CD4-positive, alpha-beta T cell (primary cell): ENCODE measurements at regions not wholly inside any gene's neighbourhood (a gene's known extent, or its start where the extent isn't known, plus 50 kb on each side); places are given as distances from the start of the nearest gene placed in this dataset.
"Not testable (repeated sequence)": the region's sequence is repeated elsewhere in the genome, so short reads cannot be mapped to it uniquely, and the experiment has no call there.

Experiments used
- ATAC-seq: fragments of 200-7000 bp; cut with Tn5 transposase; one replicate; pipeline ENCODE4 v1.10.0; 2022; ENCODE audit warnings: mild to moderate bottlenecking; ENCODE audit not compliant: poor library complexity
- CTCF ChIA-PET: fragments of 350-600 bp; sonication (Branson Sonifier 250); formaldehyde crosslinking; loops from one replicate; lab custom pipeline; 2021; ENCODE audit warnings: antibody characterized with exemption, inconsistent platforms; lab: Charles Lee
- POLR2A ChIA-PET: fragments of 350-600 bp; sonication (Branson Sonifier 250); formaldehyde crosslinking; loops from one replicate; lab custom pipeline; 2021; ENCODE audit warnings: antibody characterized with exemption, inconsistent platforms; lab: Charles Lee
- DNase-seq, 14 experiments: peaks; one replicate each; pipeline ENCODE4 v3.0.0-alpha.2; 2013 to 2020; ENCODE audit warnings: mixed read lengths in 2 of 14
- H3K27ac ChIP-seq, 2 donors: one replicate each; pipeline versions ENCODE4 v1.5.1 to v1.7.0; 2013; ENCODE audit warnings: low read length in 2 of 2, low read depth in 1 of 2, mild to moderate bottlenecking in 1 of 2
- H3K27me3 ChIP-seq, 2 experiments: 1 replicate in 1 of 2; 2 replicates in 1 of 2; pipeline versions ENCODE4 v1.6.1 to v1.7.0; 2013; ENCODE audit warnings: low read length in 2 of 2, control low read depth in 1 of 2, mild to moderate bottlenecking in 1 of 2, moderate library complexity in 1 of 2; ENCODE audit not compliant: insufficient read depth in 2 of 2, control insufficient read depth in 1 of 2
- H3K36me3 ChIP-seq: one replicate; pipeline ENCODE4 v1.6.1; 2013; ENCODE audit warnings: low read length, control low read depth; ENCODE audit not compliant: insufficient read depth
- H3K4me1 ChIP-seq: one replicate; pipeline ENCODE4 v1.6.1; 2013; ENCODE audit warnings: low read length, control low read depth; ENCODE audit not compliant: insufficient read depth
- H3K4me3 ChIP-seq: one replicate; pipeline ENCODE4 v1.5.1; 2013; ENCODE audit warnings: mild to moderate bottlenecking, low read length, moderate library complexity
- H3K9me3 ChIP-seq, 2 experiments: 1 replicate in 1 of 2; 2 replicates in 1 of 2; pipeline versions ENCODE4 v1.6.1 to v1.7.0; 2013; ENCODE audit warnings: low read length in 2 of 2, mild to moderate bottlenecking in 2 of 2, control low read depth in 1 of 2, moderate library complexity in 1 of 2; ENCODE audit not compliant: control insufficient read depth in 1 of 2, insufficient read depth in 1 of 2
- H3K27ac Mint-ChIP-seq: one replicate; pipeline ENCODE4 v1.8.0; 2020; ENCODE audit warnings: mixed read lengths
- H3K27me3 Mint-ChIP-seq: one replicate; pipeline ENCODE4 v1.8.0; 2021; ENCODE audit warnings: mixed read lengths
- H3K36me3 Mint-ChIP-seq: one replicate; pipeline ENCODE4 v1.8.0; 2021; ENCODE audit warnings: low read depth, mixed read lengths
- H3K4me1 Mint-ChIP-seq: one replicate; pipeline ENCODE4 v1.8.0; 2021; ENCODE audit warnings: low read depth, mixed read lengths
- H3K4me3 Mint-ChIP-seq: one replicate; pipeline ENCODE4 v1.8.0; 2020; ENCODE audit warnings: mild to moderate bottlenecking, mixed read lengths
- H3K9me3 Mint-ChIP-seq: one replicate; pipeline ENCODE4 v1.8.0; 2020; ENCODE audit warnings: mixed read lengths
- CTCF ChIP-seq: fragments of 200-600 bp; IDR thresholded peaks from one replicate; pipeline ENCODE4 v1.8.0; 2022; ENCODE audit warnings: antibody characterized with exemption, mild to moderate bottlenecking
- intact Hi-C, 2 experiments: fragments of 100-400 bp; cut with DNase I in 1 of 2; cut with micrococcal nuclease in 1 of 2; formaldehyde crosslinking; loops; one replicate each; pipeline versions ENCODE4 v1.15.1 to v1.9.0; 2023 to 2025; cut with DNase I, micrococcal nuclease

- H3K4me3 Mint-ChIP-seq: no peak overlapping the region
- no peaks in the 10 kb centered on the region for H3K27me3 ChIP-seq
- DNase-seq: no peak
- no peak for ATAC-seq
- ChIA-PET POLR2A (no interaction called here), CTCF (no interaction called here)
- no peak for TF ChIP-seq CTCF
- H3K36me3 ChIP-seq: no peaks in the 10 kb centered on the region
- H3K4me3 ChIP-seq: no peak overlapping the region
- no peak overlapping the region for H3K27ac ChIP-seq
- peaks cover 5% of the 10 kb centered on the region for H3K4me1 ChIP-seq
- peaks cover 1% of the 10 kb centered on the region for H3K9me3 Mint-ChIP-seq
- H3K36me3 Mint-ChIP-seq: no peaks in the 10 kb centered on the region
- intact Hi-C loops: no loop called here
- H3K9me3 ChIP-seq: no peaks in the 10 kb centered on the region
- peaks cover 33% of the 10 kb centered on the region for H3K4me1 Mint-ChIP-seq
- no peaks in the 10 kb centered on the region for H3K27me3 Mint-ChIP-seq
- no peak overlapping the region for H3K27ac Mint-ChIP-seq
Observed at GRCh38 chr6:155880900-155881299, 425.3 kb upstream of the NOX3 start.

GRCh38 chr6:155872961-155873360 is 417.3 kb upstream of the NOX3 start:
- Mint-ChIP-seq H3K27ac (no peak overlapping the region), H3K9me3 (peaks cover 2% of the 10 kb centered on the region), H3K36me3 (no peaks in the 10 kb centered on the region), H3K27me3 (no peaks in the 10 kb centered on the region), H3K4me1 (no peaks in the 10 kb centered on the region), H3K4me3 (no peak overlapping the region)
- ChIA-PET CTCF (no interaction called here), POLR2A (no interaction called here)
- Histone ChIP-seq H3K9me3 (no peaks in the 10 kb centered on the region), H3K27ac (no peak overlapping the region), H3K4me3 (no peak overlapping the region), H3K4me1 (no peaks in the 10 kb centered on the region), H3K27me3 (no peaks in the 10 kb centered on the region), H3K36me3 (no peaks in the 10 kb centered on the region)
- no peak for DNase-seq
- no peak for ATAC-seq
- no peak for TF ChIP-seq CTCF
- intact Hi-C loops: no loop called here

- H3K9me3 Mint-ChIP-seq: peaks cover 14% of the 10 kb centered on the region
- no peaks in the 10 kb centered on the region for H3K36me3 Mint-ChIP-seq
- peaks cover 0 to 2% of the 10 kb centered on the region in 2 experiments for H3K9me3 ChIP-seq
- no peaks in the 10 kb centered on the region for H3K27me3 ChIP-seq
- POLR2A ChIA-PET: no interaction called here
- H3K27ac ChIP-seq: no peak overlapping the region
- no peaks in the 10 kb centered on the region for H3K27me3 Mint-ChIP-seq
- DNase-seq (no peak), ATAC-seq (no peak)
- no peaks in the 10 kb centered on the region for H3K4me1 Mint-ChIP-seq
- H3K27ac Mint-ChIP-seq: no peak overlapping the region
- intact Hi-C loops: no loop called here
- H3K4me1 ChIP-seq: no peaks in the 10 kb centered on the region
- TF ChIP-seq CTCF: no peak
- no peak overlapping the region for H3K4me3 Mint-ChIP-seq
- H3K4me3 ChIP-seq: no peak overlapping the region
- H3K36me3 ChIP-seq: no peaks in the 10 kb centered on the region
- CTCF ChIA-PET: no interaction called here
Observed at GRCh38 chr6:155867682-155868081, 412.0 kb upstream of the NOX3 start.

GRCh38 chr6:155866676-155867390 is 411.2 kb upstream of the NOX3 start:
- H3K4me1 Mint-ChIP-seq, H3K27ac ChIP-seq, DNase-seq, H3K27ac Mint-ChIP-seq, H3K4me1 ChIP-seq, H3K27me3 Mint-ChIP-seq, H3K36me3 ChIP-seq, H3K9me3 ChIP-seq, CTCF ChIA-PET, POLR2A ChIA-PET, ATAC-seq, intact Hi-C loops, H3K36me3 Mint-ChIP-seq, H3K27me3 ChIP-seq, H3K4me3 ChIP-seq, H3K4me3 Mint-ChIP-seq: not testable (repeated sequence)
- peaks cover 14% of the 10 kb centered on the region for H3K9me3 Mint-ChIP-seq
